ENCODE measurements at regions not wholly inside any gene's neighbourhood (a gene's known extent, or its start where the extent isn't known, plus 50 kb on each side); places are given as distances from the start of the nearest gene placed in this dataset.

DNA sequence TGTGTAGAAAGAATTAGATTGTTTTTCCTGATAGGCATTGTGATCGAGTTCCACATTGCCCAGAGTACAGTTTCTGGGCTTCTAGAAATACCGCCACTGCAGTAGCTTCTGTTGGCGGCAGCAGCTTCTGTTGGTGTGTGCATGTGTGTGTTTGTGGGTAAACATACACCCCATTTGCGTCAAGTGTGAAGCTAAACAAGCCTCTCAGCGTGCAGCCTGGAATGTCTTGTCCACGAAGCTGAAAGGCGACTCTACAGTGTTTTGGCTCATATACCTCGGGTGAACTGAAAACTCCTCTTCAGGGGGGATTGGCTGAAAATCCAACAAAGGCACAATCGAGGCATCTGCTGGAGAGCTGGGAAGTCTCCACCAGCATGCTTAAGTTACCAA lies 112.0 kb upstream of the E2F8 start:
- TF ChIP-seq Cebpa-rat (IDR thresholded peaks at IDR 0.05), result no peak
- no peak overlapping the region for H3K9ac ChIP-seq
- no peaks in the 10 kb centered on the region for H3K9me3 ChIP-seq
- no peak overlapping the region for H3K27ac ChIP-seq
- H4K20me1 ChIP-seq, result no peaks in the 10 kb centered on the region
- H3K27me3 ChIP-seq, result no peaks in the 10 kb centered on the region
- H3K36me3 ChIP-seq, result no peaks in the 10 kb centered on the region
- H3K4me1 ChIP-seq, result peaks cover 21% of the 10 kb centered on the region
- no peak overlapping the region for H3K4me2 ChIP-seq
- no peak overlapping the region for H3K4me3 ChIP-seq

DNA sequence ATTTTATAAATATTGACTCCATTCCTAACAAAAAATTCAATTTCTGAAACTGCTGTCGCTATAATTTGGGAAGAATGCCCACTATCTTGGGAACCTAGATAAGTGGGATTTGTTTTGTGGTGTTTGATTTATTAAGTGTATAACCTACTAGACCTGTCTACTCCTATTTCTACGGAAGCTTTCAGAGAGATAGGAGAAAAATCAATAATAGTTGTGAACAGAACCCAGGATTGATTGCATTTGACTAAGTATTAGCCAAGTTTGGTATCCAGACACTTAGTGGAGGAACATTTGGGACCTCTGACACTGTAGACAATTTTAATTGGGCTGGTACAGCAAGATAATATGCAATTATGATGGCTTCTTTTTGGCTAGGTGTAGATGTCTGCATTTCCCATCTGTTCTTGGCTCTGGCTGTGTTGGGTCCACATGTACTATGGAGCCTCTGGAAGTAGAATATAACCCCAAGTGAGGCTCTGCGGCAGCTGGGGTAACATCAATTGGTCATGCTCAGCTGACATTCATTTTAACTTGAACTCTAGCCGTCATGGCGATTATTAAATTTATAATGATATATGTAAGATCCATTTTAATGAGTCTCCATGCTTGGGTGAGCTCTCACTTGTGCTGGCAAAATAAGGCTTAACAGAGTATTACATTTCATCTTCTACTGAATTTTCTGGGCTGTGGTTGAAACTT lies 111.5 kb upstream of the E2F8 start:
- Histone ChIP-seq H3K4me1 (peaks cover 24% of the 10 kb centered on the region), H3K36me3 (no peaks in the 10 kb centered on the region), H4K20me1 (no peaks in the 10 kb centered on the region), H3K4me2 (no peak overlapping the region), H3K27ac (no peak overlapping the region), H3K9ac (no peak overlapping the region), H3K27me3 (no peaks in the 10 kb centered on the region), H3K4me3 (no peak overlapping the region), H3K9me3 (no peaks in the 10 kb centered on the region)
- no peak for TF ChIP-seq Cebpa-rat (IDR thresholded peaks at IDR 0.05)

DNA sequence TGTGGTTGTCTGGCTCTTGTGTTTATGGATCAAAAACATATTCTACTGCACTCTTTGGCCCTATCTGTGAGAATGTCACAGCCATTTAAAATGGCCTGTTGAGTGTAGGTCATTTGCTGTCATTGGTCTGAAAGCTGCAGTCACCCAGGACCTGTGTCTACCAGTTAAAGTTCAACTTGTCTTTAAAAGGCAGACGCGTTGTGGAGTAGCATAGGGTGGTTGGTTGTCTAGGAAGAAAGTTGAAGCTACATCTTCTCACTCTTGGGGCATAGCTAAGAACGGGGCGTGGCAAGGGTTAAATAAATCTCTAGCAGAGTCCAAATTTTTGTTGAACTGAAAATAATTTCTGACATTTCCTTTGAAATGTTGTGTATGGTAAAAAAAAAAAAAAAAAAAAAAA lies 110.7 kb upstream of the E2F8 start:
- Histone ChIP-seq H3K27me3 (peaks cover 5% of the 10 kb centered on the region; the same call in 1 of the 2 replicates), H3K4me3 (no peak overlapping the region), H4K20me1 (no peaks in the 10 kb centered on the region), H3K36me3 (no peaks in the 10 kb centered on the region), H3K27ac (no peak overlapping the region), H3K4me1 (peaks cover 32% of the 10 kb centered on the region), H3K4me2 (no peak overlapping the region), H3K9me3 (no peaks in the 10 kb centered on the region), H3K9ac (no peak overlapping the region)
- TF ChIP-seq Cebpa-rat (IDR thresholded peaks at IDR 0.05), result no peak

DNA sequence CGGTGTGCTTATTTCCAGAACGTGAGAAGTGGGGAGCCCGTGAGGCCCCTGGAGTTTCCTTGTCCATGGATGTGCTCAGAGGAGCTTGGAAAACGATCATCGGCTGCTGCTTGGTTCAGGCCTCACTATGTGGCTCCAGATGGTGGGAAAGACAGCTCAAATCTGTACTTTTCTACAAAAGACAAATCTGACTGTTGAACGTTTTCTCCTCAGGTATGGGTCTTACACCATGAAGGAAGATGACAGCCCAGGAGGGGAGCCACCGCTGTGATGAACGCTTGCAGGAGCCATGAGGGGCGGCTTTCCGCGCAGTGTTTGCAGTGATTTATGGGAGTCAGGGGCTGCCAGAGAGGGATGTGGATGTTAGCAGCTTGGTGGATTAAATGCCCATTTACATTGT lies 109.4 kb upstream of the E2F8 start:
- Histone ChIP-seq H3K9ac (no peak overlapping the region), H3K27me3 (peaks cover 18% of the 10 kb centered on the region), H3K9me3 (no peaks in the 10 kb centered on the region), H3K36me3 (no peaks in the 10 kb centered on the region), H3K4me1 (peaks cover 45% of the 10 kb centered on the region), H3K4me3 (no peak overlapping the region), H4K20me1 (peaks cover 10% of the 10 kb centered on the region), H3K27ac (no peak overlapping the region), H3K4me2 (no peak overlapping the region)
- no peak for TF ChIP-seq Cebpa-rat (IDR thresholded peaks at IDR 0.05)

DNA sequence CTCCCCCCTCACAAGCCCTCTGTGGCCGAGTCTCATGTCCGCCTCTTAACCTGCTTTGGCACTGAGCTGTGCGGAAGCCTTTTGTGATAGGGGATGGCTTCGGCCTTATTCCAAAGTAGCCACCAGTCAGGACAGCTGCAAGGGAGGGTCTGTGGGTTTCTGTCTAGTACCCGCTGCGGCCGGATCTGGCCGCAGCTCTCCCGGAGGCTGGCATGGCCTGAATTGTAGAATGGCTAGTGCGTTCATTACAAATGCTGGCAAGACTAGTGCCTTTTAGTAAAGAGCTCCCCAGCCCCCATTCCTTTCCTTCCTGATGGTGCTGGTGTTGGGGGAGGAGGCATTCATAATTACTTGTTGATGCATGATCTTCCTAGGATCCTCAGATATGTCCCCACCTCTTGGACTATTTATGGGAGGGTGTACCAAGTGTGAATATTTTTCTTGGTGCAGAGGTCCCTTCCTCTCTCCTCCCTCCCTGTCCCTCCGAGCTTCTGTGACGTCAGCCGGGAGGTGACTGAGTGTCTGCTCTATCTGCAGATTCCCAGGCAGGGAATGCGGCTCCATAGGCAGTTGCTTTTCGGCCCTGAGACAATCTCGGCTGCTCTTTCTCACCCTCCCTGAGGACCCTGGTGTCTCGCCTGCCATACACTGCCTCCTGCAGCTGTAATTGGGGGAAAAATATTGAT lies 108.7 kb upstream of the E2F8 start:
- no peak for TF ChIP-seq Cebpa-rat (IDR thresholded peaks at IDR 0.05)
- peaks cover 25% of the 10 kb centered on the region for H3K27me3 ChIP-seq
- H3K9ac ChIP-seq, result no peak overlapping the region
- H3K4me3 ChIP-seq, result no peak overlapping the region
- no peak overlapping the region for H3K4me2 ChIP-seq
- peaks cover 48% of the 10 kb centered on the region for H3K4me1 ChIP-seq
- H3K36me3 ChIP-seq, result no peaks in the 10 kb centered on the region
- H3K27ac ChIP-seq, result no peak overlapping the region
- H3K9me3 ChIP-seq, result no peaks in the 10 kb centered on the region
- peaks cover 13% of the 10 kb centered on the region for H4K20me1 ChIP-seq

DNA sequence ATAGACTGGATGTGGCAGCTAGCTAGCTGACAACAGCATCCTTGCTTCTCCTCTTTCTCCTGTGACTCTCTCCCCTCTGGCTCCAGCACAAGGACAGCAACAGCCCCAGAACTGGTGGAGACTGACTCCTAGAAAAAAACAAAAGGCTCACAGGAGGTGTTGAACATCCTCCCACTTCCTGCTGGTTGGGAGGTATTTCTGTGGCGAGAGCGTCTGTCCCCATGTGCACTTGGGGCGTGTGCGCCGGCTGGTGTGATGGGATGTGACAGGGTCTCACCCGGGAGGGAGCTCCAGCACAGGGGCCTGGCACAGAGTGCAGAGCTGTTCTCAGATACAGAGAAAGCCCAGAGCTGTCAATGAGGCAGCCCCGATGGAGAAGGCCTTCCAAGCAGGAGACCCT lies 107.2 kb upstream of the E2F8 start:
- Histone ChIP-seq H3K4me3 (no peak overlapping the region), H3K27ac (no peak overlapping the region), H3K4me1 (peaks cover 43% of the 10 kb centered on the region), H3K27me3 (peaks cover 37% of the 10 kb centered on the region), H3K4me2 (peak overlapping the region; percentile 96), H4K20me1 (peaks cover 13% of the 10 kb centered on the region), H3K9ac (no peak overlapping the region), H3K9me3 (no peaks in the 10 kb centered on the region), H3K36me3 (no peaks in the 10 kb centered on the region)
- no peak for TF ChIP-seq Cebpa-rat (IDR thresholded peaks at IDR 0.05)

DNA sequence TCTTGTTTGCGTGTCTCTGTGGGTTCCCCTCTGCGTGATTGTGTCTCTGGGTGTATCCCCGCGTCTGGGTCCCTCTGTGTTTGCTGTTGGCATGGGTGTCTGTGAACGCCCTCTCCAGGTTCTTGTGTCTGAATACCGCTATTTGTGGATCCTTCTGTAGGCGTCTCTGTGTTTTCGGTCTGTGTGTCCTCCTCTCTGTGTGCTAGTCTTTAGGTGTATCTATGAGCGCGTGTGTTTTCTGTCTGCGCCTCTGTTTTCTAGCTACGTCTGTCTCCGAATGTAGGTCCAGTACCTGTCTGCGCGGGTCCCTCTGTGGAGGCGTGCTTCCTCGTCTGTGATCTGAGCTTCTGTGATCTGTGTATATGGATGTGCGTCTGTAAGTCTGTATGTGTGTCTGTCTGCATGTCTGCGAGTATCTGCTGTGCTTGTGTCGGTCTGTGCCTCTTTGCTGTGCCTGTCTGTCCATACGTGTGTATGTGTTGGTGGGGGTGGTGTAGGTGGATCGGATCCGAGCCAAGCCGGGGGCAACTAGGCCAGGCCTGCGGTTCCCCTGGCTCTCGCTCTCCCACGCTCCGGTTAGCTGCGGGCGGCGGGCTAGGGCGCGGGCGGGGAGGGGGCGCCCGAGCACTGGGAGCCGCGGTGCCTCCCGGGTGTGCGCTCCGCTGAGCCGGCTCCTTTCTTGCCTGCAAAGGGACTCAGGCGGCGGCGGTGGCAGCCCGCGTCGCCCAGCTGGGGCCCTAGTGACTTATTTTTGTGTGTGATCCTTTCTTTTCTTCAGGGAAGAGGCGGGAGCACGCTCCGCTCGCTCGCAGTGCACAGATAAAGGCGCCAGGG lies 105.3 kb upstream of the E2F8 start:
- peak overlapping the region; percentile 96 for H3K4me2 ChIP-seq
- peaks cover 37% of the 10 kb centered on the region for H3K27me3 ChIP-seq
- peak overlapping the region; percentile 63 for H3K4me3 ChIP-seq
- no peaks in the 10 kb centered on the region for H3K9me3 ChIP-seq
- no peaks in the 10 kb centered on the region for H3K36me3 ChIP-seq
- peaks cover 13% of the 10 kb centered on the region for H4K20me1 ChIP-seq
- peak overlapping the region; percentile 17; the same call in 1 of the 2 replicates for H3K9ac ChIP-seq
- H3K4me1 ChIP-seq, result peaks cover 43% of the 10 kb centered on the region
- no peak overlapping the region for H3K27ac ChIP-seq
- TF ChIP-seq Cebpa-rat (IDR thresholded peaks at IDR 0.05), result no peak

DNA sequence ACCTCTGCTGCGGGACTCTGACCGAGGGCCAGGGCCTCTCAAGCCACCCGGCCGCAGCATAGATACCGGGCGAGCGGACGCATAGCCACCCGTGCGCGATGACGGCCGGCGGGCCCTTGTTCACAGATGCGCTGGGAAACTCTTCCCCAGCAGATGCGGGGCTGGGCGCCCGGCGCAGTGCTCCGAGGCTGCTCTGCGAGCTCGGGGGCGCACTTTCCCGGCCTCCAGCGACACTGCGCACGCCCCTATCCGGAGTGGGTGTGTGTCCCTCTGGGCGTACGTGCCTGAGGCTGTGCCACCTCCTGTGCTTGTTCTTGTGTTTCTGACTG lies 104.7 kb upstream of the E2F8 start:
- H3K9ac ChIP-seq, result 0 out of 2 replicates have a peak overlapping the region, but pooled peaks have one; percentile 17
- H3K27me3 ChIP-seq, result peaks cover 37% of the 10 kb centered on the region
- H3K27ac ChIP-seq, result no peak overlapping the region
- no peak for TF ChIP-seq Cebpa-rat (IDR thresholded peaks at IDR 0.05)
- H4K20me1 ChIP-seq, result peaks cover 13% of the 10 kb centered on the region
- peak overlapping the region; percentile 96 for H3K4me2 ChIP-seq
- H3K36me3 ChIP-seq, result no peaks in the 10 kb centered on the region
- peak overlapping the region; percentile 63 for H3K4me3 ChIP-seq
- no peaks in the 10 kb centered on the region for H3K9me3 ChIP-seq
- H3K4me1 ChIP-seq, result peaks cover 43% of the 10 kb centered on the region

DNA sequence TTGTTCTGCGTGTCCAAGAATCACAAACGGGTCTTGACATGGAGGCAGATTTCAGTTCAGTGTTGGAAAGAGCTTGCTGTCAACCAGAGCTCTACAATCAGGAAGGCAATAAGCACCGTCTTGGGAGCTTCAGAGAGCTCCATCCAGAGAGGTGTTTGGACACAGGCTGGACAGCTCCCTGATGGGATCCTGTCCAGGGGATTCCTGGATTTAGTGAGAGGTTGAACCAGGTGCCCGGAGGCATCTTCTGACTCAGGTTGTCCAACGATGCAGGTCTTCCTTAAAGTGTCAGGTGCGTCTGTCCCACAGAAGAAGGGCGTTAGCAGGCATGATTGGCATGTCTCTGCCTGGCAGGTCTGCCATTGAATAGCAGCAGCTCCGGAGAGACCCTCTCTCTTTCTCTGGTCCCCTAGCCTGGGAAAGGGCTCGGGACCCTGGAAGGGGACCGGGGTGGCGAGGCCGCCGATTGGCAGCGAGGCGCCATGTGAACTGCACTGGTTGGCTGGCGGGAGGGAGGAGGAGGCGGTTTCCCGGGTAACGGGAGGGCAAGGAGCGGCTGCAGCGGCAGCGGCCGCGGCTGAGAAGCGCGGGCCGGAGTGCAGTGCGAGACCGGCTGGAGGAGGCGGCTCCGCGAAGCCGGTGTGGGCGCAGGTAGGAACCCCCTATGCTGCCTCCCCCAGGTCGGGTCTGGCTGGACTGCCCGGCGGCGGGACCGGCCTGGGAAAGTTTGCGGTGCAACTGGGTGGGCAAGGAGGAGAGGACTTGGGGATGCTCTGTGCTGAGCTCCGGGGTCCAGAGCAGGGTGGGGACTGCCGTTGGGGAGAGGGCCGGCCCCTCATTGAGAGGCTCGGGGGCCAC lies 104.1 kb upstream of the E2F8 start:
- peak overlapping the region; percentile 63 for H3K4me3 ChIP-seq
- H3K36me3 ChIP-seq, result no peaks in the 10 kb centered on the region
- H3K27me3 ChIP-seq, result peaks cover 37% of the 10 kb centered on the region
- H3K4me1 ChIP-seq, result peaks cover 43% of the 10 kb centered on the region
- peak overlapping the region; percentile 96 for H3K4me2 ChIP-seq
- peaks cover 13% of the 10 kb centered on the region for H4K20me1 ChIP-seq
- H3K9me3 ChIP-seq, result no peaks in the 10 kb centered on the region
- no peak for TF ChIP-seq Cebpa-rat (IDR thresholded peaks at IDR 0.05)
- no peak overlapping the region for H3K27ac ChIP-seq
- H3K9ac ChIP-seq, result no peak overlapping the region

All from BLaER1 (cell line).